ENCODE measurements at regions not wholly inside any gene's neighbourhood (a gene's known extent, or its start where the extent isn't known, plus 50 kb on each side); places are given as distances from the start of the nearest gene placed in this dataset.

- H3K27ac Mint-ChIP-seq = no peak overlapping the region
- no peak for DNase-seq
- ChIA-PET POLR2A (no interaction called here), CTCF (no interaction called here)
- Histone ChIP-seq H3K27me3 (ENCODE audit: control insufficient read depth in 2 of 2, insufficient read depth in 2 of 2, low read length in 2 of 2) (no peaks in the 10 kb centered on the region), H3K36me3 (ENCODE audit: control insufficient read depth in 2 of 3, insufficient read depth in 3 of 3, low read length in 3 of 3) (no peaks in the 10 kb centered on the region), H3K4me3 (ENCODE audit: low read length) (no peak overlapping the region), H3K4me1 (ENCODE audit: control insufficient read depth in 2 of 2, insufficient read depth in 2 of 2, low read length in 2 of 2) (no peaks in the 10 kb centered on the region), H3K9me3 (ENCODE audit: control insufficient read depth in 2 of 3, low read length in 3 of 3) (no peaks in the 10 kb centered on the region), H3K27ac (ENCODE audit: low read depth, low read length) (no peak overlapping the region)
- H3K36me3 Mint-ChIP-seq = peaks cover 0 to 24% (median 0%) of the 10 kb centered on the region in 5 donors
- intact Hi-C loops (cut with micrococcal nuclease) = no loop called here
- H3K9me3 Mint-ChIP-seq = peaks cover 0 to 14% (median 2%) of the 10 kb centered on the region in 11 donors
- peaks cover 0 to 17% (median 2%) of the 10 kb centered on the region in 7 donors for H3K4me1 Mint-ChIP-seq
- ATAC-seq = no peak
- peaks cover 0 to 4% (median 0%) of the 10 kb centered on the region in 5 donors for H3K27me3 Mint-ChIP-seq
- no peak overlapping the region for H3K4me3 Mint-ChIP-seq
Measured at GRCh38 chr10:4111643-4112042, 326.6 kb upstream of the KLF6 start.

- peaks cover 0 to 11% (median 0%) of the 10 kb centered on the region in 7 donors for H3K4me1 Mint-ChIP-seq
- POLR2A ChIA-PET = interaction anchor here (1.2 kb wide), 1 partner anchor 325 kb away, joined by 3 read pairs; the partner anchor contains the start of gene KLF6
- CTCF ChIA-PET = no interaction called here
Measured at GRCh38 chr10:4109469-4109868, 324.5 kb upstream of the KLF6 start.

GRCh38 chr10:4108693-4109092 lies 323.7 kb upstream of the KLF6 start:
- Histone ChIP-seq H3K4me1 (ENCODE audit: control insufficient read depth in 2 of 2, insufficient read depth in 2 of 2, low read length in 2 of 2) (no peaks in the 10 kb centered on the region), H3K4me3 (ENCODE audit: low read length) (no peak overlapping the region), H3K36me3 (ENCODE audit: control insufficient read depth in 2 of 3, insufficient read depth in 3 of 3, low read length in 3 of 3) (no peaks in the 10 kb centered on the region), H3K9me3 (ENCODE audit: control insufficient read depth in 2 of 3, low read length in 3 of 3) (no peaks in the 10 kb centered on the region), H3K27ac (ENCODE audit: low read depth, low read length) (no peak overlapping the region), H3K27me3 (ENCODE audit: control insufficient read depth in 2 of 2, insufficient read depth in 2 of 2, low read length in 2 of 2) (no peaks in the 10 kb centered on the region)
- CTCF ChIA-PET = no interaction called here
- DNase-seq = no peak
- Mint-ChIP-seq H3K4me1 (peaks cover 0 to 11% (median 0%) of the 10 kb centered on the region in 7 donors), H3K36me3 (peaks cover 0 to 15% (median 0%) of the 10 kb centered on the region in 5 donors), H3K4me3 (no peak overlapping the region), H3K9me3 (peaks cover 0 to 10% (median 0%) of the 10 kb centered on the region in 11 donors), H3K27me3 (peaks cover 0 to 4% (median 0%) of the 10 kb centered on the region in 5 donors), H3K27ac (no peak overlapping the region)
- ATAC-seq = no peak
- POLR2A ChIA-PET = interaction anchor here (0.5 to 1.2 kb wide), 2 partner anchors 176 to 324 kb away, joined by 3 read pairs; partner anchors contain the start of gene KLF6
- intact Hi-C loops (cut with micrococcal nuclease) = no loop called here

More at GRCh38 chr10:4109469-4109868, 324.5 kb upstream of the KLF6 start:
- no peaks in the 10 kb centered on the region for H3K4me1 ChIP-seq (ENCODE audit: control insufficient read depth in 2 of 2, insufficient read depth in 2 of 2, low read length in 2 of 2)
- no peak for ATAC-seq
- no peak overlapping the region for H3K27ac ChIP-seq (ENCODE audit: low read depth, low read length)
- DNase-seq = no peak
- H3K4me3 ChIP-seq (ENCODE audit: low read length) = no peak overlapping the region
- H3K27me3 ChIP-seq (ENCODE audit: control insufficient read depth in 2 of 2, insufficient read depth in 2 of 2, low read length in 2 of 2) = no peaks in the 10 kb centered on the region
- Mint-ChIP-seq H3K9me3 (peaks cover 0 to 8% (median 0%) of the 10 kb centered on the region in 11 donors), H3K36me3 (peaks cover 0 to 16% (median 0%) of the 10 kb centered on the region in 5 donors), H3K27ac (no peak overlapping the region), H3K4me3 (no peak overlapping the region), H3K27me3 (peaks cover 0 to 4% (median 0%) of the 10 kb centered on the region in 5 donors)
- intact Hi-C loops (cut with micrococcal nuclease) = no loop called here
- no peaks in the 10 kb centered on the region for H3K36me3 ChIP-seq (ENCODE audit: control insufficient read depth in 2 of 3, insufficient read depth in 3 of 3, low read length in 3 of 3)
- H3K9me3 ChIP-seq (ENCODE audit: control insufficient read depth in 2 of 3, low read length in 3 of 3) = no peaks in the 10 kb centered on the region

- Histone ChIP-seq H3K4me1 (ENCODE audit: control insufficient read depth in 2 of 2, insufficient read depth in 2 of 2, low read length in 2 of 2) (no peaks in the 10 kb centered on the region), H3K27me3 (ENCODE audit: control insufficient read depth in 2 of 2, insufficient read depth in 2 of 2, low read length in 2 of 2) (no peaks in the 10 kb centered on the region), H3K9me3 (ENCODE audit: control insufficient read depth in 2 of 3, low read length in 3 of 3) (no peaks in the 10 kb centered on the region), H3K4me3 (ENCODE audit: low read length) (no peak overlapping the region), H3K27ac (ENCODE audit: low read depth, low read length) (no peak overlapping the region), H3K36me3 (ENCODE audit: control insufficient read depth in 2 of 3, insufficient read depth in 3 of 3, low read length in 3 of 3) (no peaks in the 10 kb centered on the region)
- ChIA-PET POLR2A (no interaction called here), CTCF (no interaction called here)
- Mint-ChIP-seq H3K9me3 (peaks cover 0 to 13% (median 0%) of the 10 kb centered on the region in 11 donors), H3K36me3 (peaks cover 0 to 19% (median 0%) of the 10 kb centered on the region in 5 donors), H3K27me3 (peaks cover 0 to 4% (median 0%) of the 10 kb centered on the region in 5 donors), H3K4me1 (peaks cover 0 to 16% (median 0%) of the 10 kb centered on the region in 7 donors), H3K4me3 (no peak overlapping the region), H3K27ac (no peak overlapping the region)
- ATAC-seq (peak; percentile 29), DNase-seq (no peak)
- intact Hi-C loops (cut with micrococcal nuclease) = no loop called here
Measured at GRCh38 chr10:4107285-4107851, 322.4 kb upstream of the KLF6 start.

- Mint-ChIP-seq H3K9me3 (peaks cover 0 to 9% (median 0%) of the 10 kb centered on the region in 11 donors), H3K27ac (no peak overlapping the region), H3K4me1 (peaks cover 0 to 18% (median 0%) of the 10 kb centered on the region in 7 donors), H3K36me3 (peaks cover 0 to 15% (median 0%) of the 10 kb centered on the region in 5 donors), H3K27me3 (peaks cover 0 to 7% (median 0%) of the 10 kb centered on the region in 5 donors), H3K4me3 (no peak overlapping the region)
- no peaks in the 10 kb centered on the region for H3K4me1 ChIP-seq (ENCODE audit: control insufficient read depth in 2 of 2, insufficient read depth in 2 of 2, low read length in 2 of 2)
- CTCF ChIA-PET = interaction anchor here (0.7 kb wide), 1 partner anchor 1039 kb away, joined by 3 read pairs; no protein-coding TSS in a partner anchor
- H3K9me3 ChIP-seq (ENCODE audit: control insufficient read depth in 2 of 3, low read length in 3 of 3) = no peaks in the 10 kb centered on the region
- H3K36me3 ChIP-seq (ENCODE audit: control insufficient read depth in 2 of 3, insufficient read depth in 3 of 3, low read length in 3 of 3) = no peaks in the 10 kb centered on the region
- no peak for ATAC-seq
- POLR2A ChIA-PET = no interaction called here
- no peak overlapping the region for H3K27ac ChIP-seq (ENCODE audit: low read depth, low read length)
- intact Hi-C loops (cut with micrococcal nuclease) = no loop called here
- H3K4me3 ChIP-seq (ENCODE audit: low read length) = no peak overlapping the region
- H3K27me3 ChIP-seq (ENCODE audit: control insufficient read depth in 2 of 2, insufficient read depth in 2 of 2, low read length in 2 of 2) = no peaks in the 10 kb centered on the region
- no peak for DNase-seq
Measured at GRCh38 chr10:4103603-4104002, 318.6 kb upstream of the KLF6 start.

GRCh38 chr10:4102802-4103344 lies 317.9 kb upstream of the KLF6 start:
- no peaks in the 10 kb centered on the region for H3K4me1 ChIP-seq (ENCODE audit: control insufficient read depth in 2 of 2, insufficient read depth in 2 of 2, low read length in 2 of 2)
- ChIA-PET CTCF (no interaction called here), POLR2A (interaction anchor here (0.6 kb wide), 1 partner anchor 185 kb away, joined by 3 read pairs; no protein-coding TSS in a partner anchor)
- Mint-ChIP-seq H3K27me3 (peaks cover 0 to 6% (median 0%) of the 10 kb centered on the region in 5 donors), H3K36me3 (peaks cover 0 to 13% (median 0%) of the 10 kb centered on the region in 5 donors), H3K4me1 (peaks cover 0 to 15% (median 0%) of the 10 kb centered on the region in 7 donors), H3K9me3 (peaks cover 0 to 9% (median 0%) of the 10 kb centered on the region in 11 donors), H3K27ac (no peak overlapping the region), H3K4me3 (no peak overlapping the region)
- DNase-seq (no peak), ATAC-seq (no peak)
- H3K27ac ChIP-seq (ENCODE audit: low read depth, low read length) = no peak overlapping the region
- intact Hi-C loops (cut with micrococcal nuclease) = no loop called here
- H3K27me3 ChIP-seq (ENCODE audit: control insufficient read depth in 2 of 2, insufficient read depth in 2 of 2, low read length in 2 of 2) = no peaks in the 10 kb centered on the region
- H3K9me3 ChIP-seq (ENCODE audit: control insufficient read depth in 2 of 3, low read length in 3 of 3) = no peaks in the 10 kb centered on the region
- H3K36me3 ChIP-seq (ENCODE audit: control insufficient read depth in 2 of 3, insufficient read depth in 3 of 3, low read length in 3 of 3) = no peaks in the 10 kb centered on the region
- H3K4me3 ChIP-seq (ENCODE audit: low read length) = no peak overlapping the region

All from naive thymus-derived CD4-positive, alpha-beta T cell (primary cell).